DOHH2 (cell line): ENCODE measurements at regions not wholly inside any gene's neighbourhood (a gene's known extent, or its start where the extent isn't known, plus 50 kb on each side); places are given as distances from the start of the nearest gene placed in this dataset.

Experiments
- EZH2phosphoT487 ChIP-seq: fragments of 200-600 bp; sonication (generic); IDR thresholded peaks from 2 replicates; pipeline ENCODE4 v1.6.1; 2017; ENCODE audit warnings: borderline replicate concordance, mild to moderate bottlenecking, antibody characterized with exemption, low read length, moderate library complexity, mixed read lengths
- TF ChIP-seq, protein P1 (sequence below): fragments of 200-600 bp; sonication (generic); IDR thresholded peaks from one replicate; pipeline ENCODE4 v1.5.1; 2014; ENCODE audit warnings: antibody characterized with exemption, mild to moderate bottlenecking, low read depth, low read length; ENCODE audit not compliant: poor library complexity, severe bottlenecking

DNA sequence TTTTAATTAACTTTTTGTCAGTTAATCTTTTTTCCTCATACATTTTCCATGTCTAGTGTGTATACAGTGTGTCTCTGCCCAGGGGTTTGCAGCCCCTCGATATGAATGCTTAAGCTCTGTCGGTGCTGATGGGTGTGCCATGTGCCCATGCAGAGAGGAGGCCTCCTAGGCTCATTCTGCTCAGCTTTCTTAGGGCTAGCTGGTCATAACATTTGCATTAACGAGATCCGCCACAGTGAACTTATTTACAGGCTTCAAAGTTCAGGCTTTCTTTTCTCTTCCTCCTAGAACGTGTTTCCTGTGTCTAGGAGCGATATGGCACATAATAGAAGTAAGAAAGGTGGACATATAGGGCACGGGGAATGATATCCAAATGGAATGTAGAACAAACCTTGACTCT lies 783.3 kb downstream of the PLCL1 start:
- TF ChIP-seq, protein P1, sequence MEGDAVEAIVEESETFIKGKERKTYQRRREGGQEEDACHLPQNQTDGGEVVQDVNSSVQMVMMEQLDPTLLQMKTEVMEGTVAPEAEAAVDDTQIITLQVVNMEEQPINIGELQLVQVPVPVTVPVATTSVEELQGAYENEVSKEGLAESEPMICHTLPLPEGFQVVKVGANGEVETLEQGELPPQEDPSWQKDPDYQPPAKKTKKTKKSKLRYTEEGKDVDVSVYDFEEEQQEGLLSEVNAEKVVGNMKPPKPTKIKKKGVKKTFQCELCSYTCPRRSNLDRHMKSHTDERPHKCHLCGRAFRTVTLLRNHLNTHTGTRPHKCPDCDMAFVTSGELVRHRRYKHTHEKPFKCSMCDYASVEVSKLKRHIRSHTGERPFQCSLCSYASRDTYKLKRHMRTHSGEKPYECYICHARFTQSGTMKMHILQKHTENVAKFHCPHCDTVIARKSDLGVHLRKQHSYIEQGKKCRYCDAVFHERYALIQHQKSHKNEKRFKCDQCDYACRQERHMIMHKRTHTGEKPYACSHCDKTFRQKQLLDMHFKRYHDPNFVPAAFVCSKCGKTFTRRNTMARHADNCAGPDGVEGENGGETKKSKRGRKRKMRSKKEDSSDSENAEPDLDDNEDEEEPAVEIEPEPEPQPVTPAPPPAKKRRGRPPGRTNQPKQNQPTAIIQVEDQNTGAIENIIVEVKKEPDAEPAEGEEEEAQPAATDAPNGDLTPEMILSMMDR: no peak
- no peak for TF ChIP-seq EZH2phosphoT487
